ENCODE measurements at regions not wholly inside any gene's neighbourhood (a gene's known extent, or its start where the extent isn't known, plus 50 kb on each side); places are given as distances from the start of the nearest gene placed in this dataset.
A peak's percentile ranks its signal among the peaks of the same experiment; 100 is the strongest.

GRCh38 chr2:45224321-45224992 lies 215.2 kb upstream of the SIX2 start:
- H2AK5ac ChIP-seq (ENCODE audit: low read length), result no peak overlapping the region
- no peak overlapping the region for H3K23ac ChIP-seq (ENCODE audit: low read length)
- H2BK5ac ChIP-seq (ENCODE audit: low read depth, low read length, poor library complexity), result no peak overlapping the region
- H3K79me2 ChIP-seq (ENCODE audit: control insufficient read depth, insufficient read depth, low read length, poor library complexity), result no peaks in the 10 kb centered on the region
- H4K91ac ChIP-seq (ENCODE audit: low read depth, low read length), result no peak overlapping the region
- no peak overlapping the region for H3K18ac ChIP-seq (ENCODE audit: low read length)
- no peak overlapping the region for H4K12ac ChIP-seq (ENCODE audit: low read depth, low read length)
- no peaks in the 10 kb centered on the region for H3K27me3 ChIP-seq (ENCODE audit: insufficient read depth, low read length)
- no peak overlapping the region for H3K4me2 ChIP-seq (ENCODE audit: low read length)
- peaks cover 1% of the 10 kb centered on the region for H3K9me3 ChIP-seq (ENCODE audit: insufficient read depth, low read depth, low read length)
- no peak overlapping the region for H3K27ac ChIP-seq (ENCODE audit: low read depth, low read length)
- H3K4ac ChIP-seq (ENCODE audit: low read depth, low read length), result no peak overlapping the region
- no peak overlapping the region for H4K8ac ChIP-seq (ENCODE audit: low read depth, low read length)
- H3K4me1 ChIP-seq (ENCODE audit: control insufficient read depth in 1 of 2, insufficient read depth in 2 of 2, low read length in 2 of 2), result no peaks in the 10 kb centered on the region
- no peak overlapping the region for H2AFZ ChIP-seq (ENCODE audit: insufficient read depth, low read length, poor library complexity)
- no peaks in the 10 kb centered on the region for H3K36me3 ChIP-seq (ENCODE audit: control insufficient read depth in 1 of 2, insufficient read depth in 2 of 2, low read length in 2 of 2)
- no peak overlapping the region for H2BK12ac ChIP-seq (ENCODE audit: low read length)
- WGBS (ENCODE audit: extremely low coverage, insufficient coverage, insufficient read length), result no CpG with 5 or more reads among the region's 13 CpGs
- DNase-seq, result no peak
- no peak overlapping the region for H3K4me3 ChIP-seq (ENCODE audit: low read depth, low read length)
- H3K9ac ChIP-seq (ENCODE audit: low read length), result no peak overlapping the region
- H2BK120ac ChIP-seq (ENCODE audit: insufficient read depth, low read length, poor library complexity), result no peak overlapping the region
- no peaks in the 10 kb centered on the region for H3K79me1 ChIP-seq (ENCODE audit: low read length)
- no peak overlapping the region for H3K14ac ChIP-seq (ENCODE audit: low read length)

- no peak overlapping the region for H3K18ac ChIP-seq (ENCODE audit: low read length)
- no peak overlapping the region for H2AK5ac ChIP-seq (ENCODE audit: low read length)
- no CpG with 5 or more reads among the region's 8 CpGs for WGBS (ENCODE audit: extremely low coverage, insufficient coverage, insufficient read length)
- H3K4ac ChIP-seq (ENCODE audit: low read depth, low read length), result no peak overlapping the region
- H3K79me2 ChIP-seq (ENCODE audit: control insufficient read depth, insufficient read depth, low read length, poor library complexity), result no peaks in the 10 kb centered on the region
- DNase-seq, result no peak
- H3K9ac ChIP-seq (ENCODE audit: low read length), result no peak overlapping the region
- H3K27ac ChIP-seq (ENCODE audit: low read depth, low read length), result no peak overlapping the region
- no peak overlapping the region for H4K8ac ChIP-seq (ENCODE audit: low read depth, low read length)
- H3K23ac ChIP-seq (ENCODE audit: low read length), result no peak overlapping the region
- no peaks in the 10 kb centered on the region for H3K4me1 ChIP-seq (ENCODE audit: control insufficient read depth in 1 of 2, insufficient read depth in 2 of 2, low read length in 2 of 2)
- no peak overlapping the region for H4K91ac ChIP-seq (ENCODE audit: low read depth, low read length)
- H3K9me3 ChIP-seq (ENCODE audit: insufficient read depth, low read depth, low read length), result peaks cover 1% of the 10 kb centered on the region
- no peak overlapping the region for H2AFZ ChIP-seq (ENCODE audit: insufficient read depth, low read length, poor library complexity)
- H3K36me3 ChIP-seq (ENCODE audit: control insufficient read depth in 1 of 2, insufficient read depth in 2 of 2, low read length in 2 of 2), result no peaks in the 10 kb centered on the region
- no peak overlapping the region for H4K12ac ChIP-seq (ENCODE audit: low read depth, low read length)
- H2BK120ac ChIP-seq (ENCODE audit: insufficient read depth, low read length, poor library complexity), result no peak overlapping the region
- no peak overlapping the region for H3K4me3 ChIP-seq (ENCODE audit: low read depth, low read length)
- H3K79me1 ChIP-seq (ENCODE audit: low read length), result no peaks in the 10 kb centered on the region
- no peak overlapping the region for H3K4me2 ChIP-seq (ENCODE audit: low read length)
- no peak overlapping the region for H2BK5ac ChIP-seq (ENCODE audit: low read depth, low read length, poor library complexity)
- H3K14ac ChIP-seq (ENCODE audit: low read length), result no peak overlapping the region
- no peaks in the 10 kb centered on the region for H3K27me3 ChIP-seq (ENCODE audit: insufficient read depth, low read length)
- no peak overlapping the region for H2BK12ac ChIP-seq (ENCODE audit: low read length)
These were observed 214.3 kb upstream of the SIX2 start for GRCh38 chr2:45223531-45223930.

- H3K9me3 ChIP-seq (ENCODE audit: insufficient read depth, low read depth, low read length), result peaks cover 2% of the 10 kb centered on the region
- no peak overlapping the region for H2AFZ ChIP-seq (ENCODE audit: insufficient read depth, low read length, poor library complexity)
- no peak overlapping the region for H3K14ac ChIP-seq (ENCODE audit: low read length)
- no peaks in the 10 kb centered on the region for H3K79me1 ChIP-seq (ENCODE audit: low read length)
- no peak for DNase-seq
- H4K91ac ChIP-seq (ENCODE audit: low read depth, low read length), result no peak overlapping the region
- no peak overlapping the region for H4K8ac ChIP-seq (ENCODE audit: low read depth, low read length)
- no peaks in the 10 kb centered on the region for H3K27me3 ChIP-seq (ENCODE audit: insufficient read depth, low read length)
- no peak overlapping the region for H3K27ac ChIP-seq (ENCODE audit: low read depth, low read length)
- H3K23ac ChIP-seq (ENCODE audit: low read length), result no peak overlapping the region
- no peak overlapping the region for H2BK5ac ChIP-seq (ENCODE audit: low read depth, low read length, poor library complexity)
- no peak overlapping the region for H3K4ac ChIP-seq (ENCODE audit: low read depth, low read length)
- no peak overlapping the region for H2AK5ac ChIP-seq (ENCODE audit: low read length)
- no peak overlapping the region for H3K4me2 ChIP-seq (ENCODE audit: low read length)
- no peak overlapping the region for H2BK12ac ChIP-seq (ENCODE audit: low read length)
- H2BK120ac ChIP-seq (ENCODE audit: insufficient read depth, low read length, poor library complexity), result no peak overlapping the region
- no peaks in the 10 kb centered on the region for H3K4me1 ChIP-seq (ENCODE audit: control insufficient read depth in 1 of 2, insufficient read depth in 2 of 2, low read length in 2 of 2)
- no peak overlapping the region for H3K18ac ChIP-seq (ENCODE audit: low read length)
- no peak overlapping the region for H4K12ac ChIP-seq (ENCODE audit: low read depth, low read length)
- no peaks in the 10 kb centered on the region for H3K79me2 ChIP-seq (ENCODE audit: control insufficient read depth, insufficient read depth, low read length, poor library complexity)
- no peaks in the 10 kb centered on the region for H3K36me3 ChIP-seq (ENCODE audit: control insufficient read depth in 1 of 2, insufficient read depth in 2 of 2, low read length in 2 of 2)
- H3K4me3 ChIP-seq (ENCODE audit: low read depth, low read length), result no peak overlapping the region
- no CpG with 5 or more reads among the region's 8 CpGs for WGBS (ENCODE audit: extremely low coverage, insufficient coverage, insufficient read length)
- H3K9ac ChIP-seq (ENCODE audit: low read length), result no peak overlapping the region
These were observed 211.0 kb upstream of the SIX2 start for GRCh38 chr2:45220227-45220626.

- Histone ChIP-seq H4K91ac (ENCODE audit: low read depth, low read length) (no peak overlapping the region), H3K4ac (ENCODE audit: low read depth, low read length) (no peak overlapping the region), H4K8ac (ENCODE audit: low read depth, low read length) (no peak overlapping the region), H3K9me3 (ENCODE audit: insufficient read depth, low read depth, low read length) (peaks cover 2% of the 10 kb centered on the region), H3K79me2 (ENCODE audit: control insufficient read depth, insufficient read depth, low read length, poor library complexity) (no peaks in the 10 kb centered on the region), H4K12ac (ENCODE audit: low read depth, low read length) (no peak overlapping the region), H3K4me3 (ENCODE audit: low read depth, low read length) (no peak overlapping the region), H3K36me3 (ENCODE audit: control insufficient read depth in 1 of 2, insufficient read depth in 2 of 2, low read length in 2 of 2) (no peaks in the 10 kb centered on the region), H2AK5ac (ENCODE audit: low read length) (no peak overlapping the region), H3K18ac (ENCODE audit: low read length) (no peak overlapping the region), H2BK5ac (ENCODE audit: low read depth, low read length, poor library complexity) (no peak overlapping the region), H3K4me1 (ENCODE audit: control insufficient read depth in 1 of 2, insufficient read depth in 2 of 2, low read length in 2 of 2) (no peaks in the 10 kb centered on the region), H2AFZ (ENCODE audit: insufficient read depth, low read length, poor library complexity) (no peak overlapping the region), H3K23ac (ENCODE audit: low read length) (no peak overlapping the region), H2BK12ac (ENCODE audit: low read length) (no peak overlapping the region), H3K79me1 (ENCODE audit: low read length) (no peaks in the 10 kb centered on the region), H3K27ac (ENCODE audit: low read depth, low read length) (no peak overlapping the region), H3K27me3 (ENCODE audit: insufficient read depth, low read length) (no peaks in the 10 kb centered on the region), H3K9ac (ENCODE audit: low read length) (peak overlapping the region; percentile 64), H3K14ac (ENCODE audit: low read length) (no peak overlapping the region), H2BK120ac (ENCODE audit: insufficient read depth, low read length, poor library complexity) (no peak overlapping the region), H3K4me2 (ENCODE audit: low read length) (no peak overlapping the region)
- peak in 1 of 2 donors; percentile 36 for DNase-seq
- no CpG with 5 or more reads among the region's 3 CpGs for WGBS (ENCODE audit: extremely low coverage, insufficient coverage, insufficient read length)
These were observed 209.7 kb upstream of the SIX2 start for GRCh38 chr2:45218931-45219339.

All from trophoblast cell (in vitro differentiated cells and primary cell).